ENCODE measurements at regions not wholly inside any gene's neighbourhood (a gene's known extent, or its start where the extent isn't known, plus 50 kb on each side); places are given as distances from the start of the nearest gene placed in this dataset.
"Not testable (repeated sequence)": the region's sequence is repeated elsewhere in the genome, so short reads cannot be mapped to it uniquely, and the experiment has no call there.

DNA sequence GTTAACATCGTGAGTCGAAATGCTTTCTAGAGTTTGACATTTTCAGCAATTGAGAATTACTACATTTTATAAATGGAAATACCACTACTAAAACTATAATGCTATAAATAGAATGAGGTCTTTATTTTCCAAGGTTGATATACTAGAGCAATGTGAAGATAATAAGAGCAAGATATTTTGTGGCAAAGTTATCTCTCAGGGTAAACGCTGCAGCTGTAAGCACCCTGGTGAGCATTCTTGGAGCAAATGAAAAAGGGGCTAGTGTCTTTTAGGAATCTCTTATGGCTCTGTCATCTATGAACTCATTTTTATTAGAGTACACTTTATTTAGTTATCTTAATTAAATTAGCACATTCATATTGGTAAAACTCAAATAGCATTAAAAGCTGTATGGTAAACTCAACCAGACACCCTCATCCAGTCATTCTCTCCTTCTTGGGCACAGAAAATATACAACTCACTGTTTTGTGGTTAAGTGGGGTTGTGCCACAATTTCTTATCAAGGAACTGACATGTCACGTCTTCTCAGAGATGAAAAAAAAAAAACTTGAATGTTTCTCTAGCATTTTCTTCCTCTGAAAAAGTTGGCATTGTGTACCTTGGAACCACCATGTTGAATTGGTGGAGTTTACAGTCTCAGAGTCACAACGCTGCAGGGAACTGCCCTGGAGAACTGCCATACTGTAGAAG, 289.5 kb upstream of the PFKP start:
- DNase-seq: no peak

GRCh38 chr10:2772816-2773631, 294.3 kb upstream of the PFKP start:
- no peak for DNase-seq

- DNase-seq: no peak
These were observed 295.2 kb upstream of the PFKP start for GRCh38 chr10:2772135-2772534.

GRCh38 chr10:2767293-2767692, 300.1 kb upstream of the PFKP start:
- DNase-seq: not testable (repeated sequence)

GRCh38 chr10:2761971-2762370, 305.4 kb upstream of the PFKP start:
- DNase-seq: no peak

- no peak for DNase-seq
These were observed 306.0 kb upstream of the PFKP start for GRCh38 chr10:2761311-2761710.

- no peak for DNase-seq
These were observed 306.6 kb upstream of the PFKP start for GRCh38 chr10:2760736-2761135.

DNA sequence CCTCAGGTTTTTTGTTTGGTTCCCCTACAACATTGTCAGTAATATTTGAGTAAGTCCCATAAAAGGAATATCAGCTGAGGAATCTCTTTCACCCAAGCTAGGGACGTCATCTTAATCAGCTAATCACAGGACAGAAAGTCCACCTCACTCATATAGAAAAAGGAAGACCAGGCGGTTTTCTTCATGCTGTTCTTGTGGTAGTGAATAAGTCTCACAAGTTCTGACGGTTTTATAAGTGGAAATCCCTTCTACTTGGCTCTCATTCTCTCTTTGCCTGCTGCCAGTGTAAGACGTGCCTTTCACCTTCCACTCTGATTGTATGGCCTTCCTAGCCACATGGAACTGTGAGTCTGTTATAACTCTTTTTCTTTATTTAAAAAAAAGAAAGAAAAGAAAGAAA, 308.1 kb upstream of the PFKP start:
- no peak for DNase-seq

DNA sequence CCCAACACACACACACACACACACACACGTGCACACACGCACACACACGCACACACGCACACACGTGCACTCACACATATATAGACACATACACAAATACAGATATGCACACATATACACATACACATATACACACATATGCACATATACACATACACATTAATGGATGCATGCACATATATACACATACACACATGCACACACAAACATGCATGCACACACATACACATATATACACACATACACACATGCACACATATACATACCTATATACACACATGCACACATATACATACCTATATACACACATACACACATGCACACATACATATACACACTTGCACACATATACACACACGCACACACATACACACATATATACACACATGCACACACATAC, 312.4 kb upstream of the PFKP start:
- DNase-seq: no peak

GRCh38 chr10:2748287-2748686, 319.1 kb upstream of the PFKP start:
- no peak for DNase-seq

GRCh38 chr10:2746638-2747037, 320.7 kb upstream of the PFKP start:
- no peak for DNase-seq

DNA sequence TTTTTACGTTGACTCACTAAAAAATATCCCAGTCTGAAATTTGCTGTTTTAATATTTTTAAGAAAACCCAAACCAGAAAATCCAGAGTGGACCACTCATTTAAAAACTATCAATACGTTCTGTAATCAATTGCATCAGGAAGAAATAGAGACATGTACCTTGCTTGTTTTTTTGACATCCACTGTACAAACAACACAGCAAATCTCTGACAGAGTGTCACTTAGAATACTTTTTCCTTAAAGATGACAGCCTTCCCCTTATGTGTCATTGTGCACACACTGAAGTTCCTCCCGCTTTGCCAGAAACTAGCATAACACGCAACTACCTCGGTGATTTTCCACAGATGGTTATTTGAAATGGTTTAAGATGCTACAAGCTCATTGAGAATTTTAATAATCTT, 321.7 kb upstream of the PFKP start:
- DNase-seq: no peak

GRCh38 chr10:2744547-2745200, 322.7 kb upstream of the PFKP start:
- DNase-seq: no peak

DNA sequence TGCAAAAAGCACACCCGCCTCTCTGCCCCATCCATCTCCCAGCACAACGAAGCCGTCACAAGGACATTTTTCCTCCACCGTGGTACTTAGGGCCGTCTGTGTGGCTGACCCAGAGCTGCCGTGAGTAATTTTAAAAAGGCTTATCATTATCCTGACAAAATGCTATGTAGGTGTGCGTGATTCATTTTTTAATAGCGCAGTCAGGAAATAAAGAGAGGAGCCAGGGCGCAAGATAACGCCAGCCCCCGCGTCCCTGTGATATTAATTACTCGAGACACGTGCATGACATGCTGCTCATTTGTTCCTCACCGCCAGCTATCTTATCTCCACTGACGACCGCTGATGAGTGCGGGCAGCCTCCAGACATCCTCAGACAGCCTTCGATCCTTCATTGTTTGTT, 332.7 kb upstream of the PFKP start:
- no peak for DNase-seq

DNA sequence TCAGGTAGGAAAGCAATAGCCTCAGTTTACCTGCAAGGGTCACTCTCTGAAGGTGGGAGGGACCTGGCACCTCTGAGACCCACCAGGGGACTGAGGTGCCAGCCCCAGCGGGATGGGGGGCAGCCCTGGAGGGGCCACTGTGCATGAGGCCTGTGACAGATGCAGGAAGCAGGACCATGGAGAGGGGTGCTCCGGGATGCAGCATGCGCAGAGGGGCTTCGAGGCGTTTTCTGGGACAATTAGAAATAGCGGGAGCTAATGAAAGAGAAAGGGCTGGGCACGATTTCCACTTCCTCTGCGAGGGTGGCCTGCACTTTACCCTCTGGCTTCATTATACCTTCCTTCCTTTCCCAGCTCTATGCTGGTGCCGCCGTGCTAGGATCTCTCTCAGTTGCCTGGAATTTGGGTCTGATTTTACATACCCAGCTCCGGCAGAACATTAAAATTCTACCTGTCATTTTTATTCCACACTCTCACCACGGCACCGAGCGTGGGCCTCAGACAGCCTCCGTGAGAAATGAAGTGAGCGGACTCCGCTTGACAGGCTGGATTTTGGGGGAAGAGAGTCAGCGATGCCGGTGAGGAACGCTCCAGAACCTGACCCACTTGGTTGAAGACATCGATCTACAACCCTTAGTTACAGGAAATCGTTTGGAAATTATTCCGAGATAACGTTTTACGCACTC, 333.9 kb upstream of the PFKP start:
- DNase-seq: no peak

- DNase-seq: no peak
These were observed 335.4 kb upstream of the PFKP start for GRCh38 chr10:2731940-2732339.

DNA sequence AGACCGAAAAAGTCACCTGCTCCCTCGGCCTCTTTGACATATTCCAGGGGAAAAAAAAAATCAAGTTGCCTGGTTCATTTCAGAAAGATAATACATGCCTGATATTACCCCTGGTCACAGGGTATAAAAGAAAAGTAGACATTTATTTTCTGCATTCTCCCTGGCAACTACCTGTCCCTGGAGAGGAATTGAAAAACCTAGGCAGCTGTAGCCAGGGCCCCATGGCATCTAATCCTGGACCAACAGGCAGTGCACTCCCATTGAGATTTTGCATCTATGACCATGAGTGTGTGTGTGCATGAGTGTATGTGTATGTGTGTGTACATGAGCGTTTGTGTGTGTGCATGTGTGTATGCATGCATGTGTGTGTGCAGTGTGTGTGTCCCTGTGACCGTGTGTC, 338.2 kb upstream of the PFKP start:
- no peak for DNase-seq

DNA sequence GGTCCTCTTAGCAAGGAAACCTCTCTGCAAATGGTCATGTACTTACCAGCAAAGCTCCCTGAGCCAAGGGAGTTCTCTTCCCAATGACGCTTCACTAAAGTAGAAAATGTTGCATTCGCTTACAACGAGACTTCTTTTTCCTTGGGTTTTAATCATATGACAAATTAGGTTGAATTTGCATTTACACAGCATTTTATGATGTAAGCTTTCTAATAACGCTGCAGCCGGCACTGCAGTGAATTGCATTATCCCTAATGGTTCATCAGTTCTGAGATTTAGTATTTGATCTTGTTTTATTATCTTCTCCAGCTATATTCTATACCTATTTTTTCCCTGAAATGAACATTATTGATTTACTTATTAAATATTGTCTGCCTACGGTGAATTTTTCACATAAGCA, 339.3 kb upstream of the PFKP start:
- DNase-seq: no peak

- DNase-seq: no peak
These were observed 350.8 kb upstream of the PFKP start for GRCh38 chr10:2716596-2716995.

DNA sequence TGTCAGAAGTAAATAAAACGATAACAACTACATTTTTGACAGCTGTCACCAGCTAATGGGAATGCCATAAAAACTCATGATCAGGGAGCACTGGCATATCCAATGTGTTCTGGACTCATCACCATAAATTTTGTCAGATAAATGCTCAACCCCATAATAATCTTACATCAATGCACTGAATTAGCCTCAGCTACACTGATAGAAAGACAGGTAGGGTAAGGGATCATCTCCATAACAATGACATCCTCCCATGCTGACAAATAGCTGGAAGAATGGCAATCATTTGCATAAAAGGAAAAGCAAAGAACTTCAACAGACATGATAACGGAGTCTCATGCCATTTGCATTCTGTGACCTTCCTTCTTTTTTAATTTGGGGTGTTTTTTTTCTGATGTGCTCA, 352.8 kb upstream of the PFKP start:
- DNase-seq: no peak

DNA sequence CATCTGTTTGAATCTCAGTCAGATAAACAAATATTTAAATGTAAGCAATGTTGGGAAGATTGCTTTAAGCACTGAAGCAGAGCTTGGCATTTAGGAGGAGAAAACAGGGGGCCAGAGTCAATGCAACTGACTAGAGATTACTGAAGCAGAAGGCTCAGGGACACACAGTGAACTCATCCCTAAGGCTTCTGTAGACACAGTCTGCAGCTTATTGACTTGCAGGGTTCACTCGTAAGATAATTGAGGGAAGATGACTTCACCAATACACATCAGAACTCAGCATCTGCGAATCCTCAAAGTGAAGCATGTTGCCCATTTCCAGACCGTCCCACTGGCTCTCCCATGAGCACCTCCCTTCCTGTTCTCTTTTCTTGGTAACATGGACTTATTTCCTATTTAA, 363.4 kb upstream of the PFKP start:
- DNase-seq: no peak

- no peak for DNase-seq
These were observed 365.5 kb upstream of the PFKP start for GRCh38 chr10:2701802-2702201.

- no peak for DNase-seq
These were observed 366.6 kb upstream of the PFKP start for GRCh38 chr10:2700626-2701305.
